ENCODE measurements at regions not wholly inside any gene's neighbourhood (a gene's known extent, or its start where the extent isn't known, plus 50 kb on each side); places are given as distances from the start of the nearest gene placed in this dataset.

DNA sequence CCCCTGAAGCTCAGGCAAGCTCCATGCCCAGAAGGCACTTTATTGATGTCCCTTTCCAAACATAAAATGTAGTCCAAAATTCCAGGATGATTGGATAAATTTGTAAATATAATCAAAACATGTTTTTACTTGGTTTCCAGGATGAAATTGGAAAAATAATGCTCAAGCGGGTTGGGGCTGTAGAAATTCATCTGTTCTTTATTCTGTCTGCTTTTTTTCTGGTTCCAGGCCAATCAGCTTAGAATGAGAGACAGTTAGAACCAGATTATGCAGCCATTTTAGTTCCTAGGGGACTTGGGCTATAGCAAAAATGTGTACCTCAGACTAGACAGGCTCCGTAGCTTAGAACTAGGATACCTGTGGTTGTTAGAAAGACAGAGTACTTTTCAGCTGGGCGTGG, 450.8 kb downstream of the MCTP2 start:
- no peak for DNase-seq (ENCODE audit: low read depth)

DNA sequence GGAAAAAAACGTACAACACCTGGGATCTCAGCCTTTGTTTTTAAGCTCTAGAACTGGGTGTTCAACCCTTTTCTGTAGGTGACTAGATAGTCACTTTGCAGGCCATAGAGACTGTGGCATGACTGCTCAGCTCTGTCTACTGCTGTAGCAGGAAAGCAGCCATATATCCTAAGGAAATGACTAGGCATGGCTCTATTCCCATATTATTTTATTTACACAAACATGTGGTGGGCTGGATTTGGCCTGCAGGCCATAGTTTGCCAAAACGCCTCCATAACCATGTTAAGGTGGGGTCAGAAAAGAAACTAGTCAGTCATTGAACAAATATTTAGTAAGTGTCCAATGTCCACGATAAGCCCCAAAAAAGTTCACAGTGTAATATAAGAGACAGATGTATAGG, 452.5 kb downstream of the MCTP2 start:
- DNase-seq (ENCODE audit: low read depth) = no peak

DNA sequence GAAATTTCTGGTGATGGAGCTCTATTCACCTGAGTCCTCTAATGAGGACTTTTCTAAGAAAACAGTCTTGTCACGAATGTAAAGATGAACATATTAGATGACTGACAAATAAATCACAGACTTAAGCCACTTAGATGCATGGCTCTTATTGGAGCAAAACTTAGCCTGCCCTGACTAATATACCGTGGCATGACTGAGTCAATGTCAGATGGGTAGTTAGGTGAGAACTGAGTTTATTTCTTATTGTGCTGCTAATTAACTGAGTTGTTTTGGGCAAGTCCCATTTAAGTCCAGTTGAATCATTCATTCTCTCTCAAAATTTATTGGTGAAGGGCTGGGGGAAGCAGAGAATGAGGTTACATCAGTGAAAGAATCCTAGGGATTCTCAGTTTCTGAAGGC, 459.8 kb downstream of the MCTP2 start:
- no peak for DNase-seq (ENCODE audit: low read depth)

DNA sequence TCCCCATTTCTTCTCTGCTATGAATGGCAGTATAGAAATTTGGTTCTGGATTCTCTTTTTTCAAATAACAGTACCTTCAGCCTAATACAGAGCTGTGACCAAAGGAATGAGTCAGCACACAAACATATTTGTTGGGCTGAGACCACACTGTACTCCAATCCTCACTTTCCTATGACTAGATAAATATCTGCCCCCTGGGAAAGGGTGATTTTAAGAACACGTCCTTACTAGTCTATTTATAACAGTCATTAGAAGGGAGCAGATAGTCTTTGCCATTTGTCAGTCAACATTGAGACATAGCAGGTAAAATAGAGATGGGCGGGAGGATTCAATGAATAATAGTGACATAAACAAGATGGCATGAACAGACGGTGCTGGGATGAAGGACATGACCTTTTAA, 461.3 kb downstream of the MCTP2 start:
- no peak for DNase-seq (ENCODE audit: low read depth)

DNA sequence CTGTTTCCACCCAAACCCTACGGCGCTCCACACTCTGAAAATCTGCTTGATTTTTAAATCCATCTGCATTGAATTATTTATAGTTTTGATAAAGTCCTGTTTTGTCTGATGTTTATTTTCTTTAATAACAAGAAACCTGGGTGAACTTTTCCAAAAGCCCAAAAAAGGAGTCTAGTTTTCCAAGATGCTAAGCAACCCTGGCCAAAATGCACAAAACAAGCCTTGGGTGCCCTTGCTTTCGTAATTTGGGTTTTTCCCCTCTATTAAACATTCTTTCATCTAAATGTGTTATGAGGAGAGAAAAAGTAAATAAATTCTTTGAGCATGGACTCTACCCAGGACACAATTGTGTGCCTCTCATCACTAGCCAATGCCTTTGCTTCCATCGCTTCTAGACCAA, 468.9 kb downstream of the MCTP2 start:
- no peak for DNase-seq (ENCODE audit: low read depth)

DNA sequence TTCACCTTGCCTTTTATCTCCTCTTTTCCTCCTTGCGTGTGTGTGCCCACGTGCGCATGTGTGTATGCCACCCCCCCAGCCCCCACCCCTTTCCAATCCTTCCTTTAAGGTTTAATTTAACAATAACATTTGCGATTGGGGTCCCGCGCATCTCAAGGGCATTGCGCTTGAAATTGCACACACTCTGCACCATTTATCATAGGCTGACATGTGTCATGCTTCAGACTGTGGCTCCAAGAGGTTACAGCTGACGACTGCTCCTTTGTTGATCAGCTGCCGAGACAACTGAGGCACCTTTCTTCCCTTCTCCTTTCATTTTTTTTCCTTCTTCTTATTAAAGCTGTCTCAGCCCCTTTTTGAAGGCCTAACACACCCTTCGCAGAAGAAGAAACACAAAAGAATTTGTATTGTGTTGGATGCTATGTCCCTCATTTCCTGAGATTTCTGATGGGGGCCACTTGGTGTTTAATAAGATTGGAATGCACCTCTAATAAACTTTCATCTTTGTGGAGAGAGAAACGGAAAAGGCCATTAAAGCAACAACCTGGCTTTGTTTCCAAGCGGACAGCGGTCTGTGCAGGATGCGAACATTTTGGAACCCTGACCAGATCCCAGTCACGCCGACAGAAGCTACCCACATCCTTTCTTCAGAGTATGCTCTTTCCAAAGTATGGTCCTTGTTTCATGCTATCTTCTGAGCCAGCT, 470.1 kb downstream of the MCTP2 start:
- DNase-seq (ENCODE audit: low read depth) = no peak

DNA sequence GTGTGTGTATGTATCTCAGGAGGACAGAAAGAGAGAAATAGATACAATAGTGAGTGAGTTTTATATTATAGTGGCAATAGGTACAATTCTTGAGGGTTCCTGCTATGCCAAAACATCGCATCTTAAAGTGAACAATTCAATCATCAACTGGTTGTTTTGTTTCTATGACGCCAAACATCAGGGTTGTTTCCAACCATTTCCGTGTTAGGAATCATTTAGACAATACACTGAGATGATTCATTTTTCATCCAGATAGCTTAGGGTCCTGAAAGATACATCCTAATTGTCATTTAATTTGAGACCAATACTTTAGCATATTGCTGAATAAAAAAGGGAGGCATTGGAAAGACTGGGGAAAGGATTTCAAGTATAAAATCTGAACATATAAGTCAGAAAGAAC, 472.2 kb downstream of the MCTP2 start:
- DNase-seq (ENCODE audit: low read depth) = no peak

DNA sequence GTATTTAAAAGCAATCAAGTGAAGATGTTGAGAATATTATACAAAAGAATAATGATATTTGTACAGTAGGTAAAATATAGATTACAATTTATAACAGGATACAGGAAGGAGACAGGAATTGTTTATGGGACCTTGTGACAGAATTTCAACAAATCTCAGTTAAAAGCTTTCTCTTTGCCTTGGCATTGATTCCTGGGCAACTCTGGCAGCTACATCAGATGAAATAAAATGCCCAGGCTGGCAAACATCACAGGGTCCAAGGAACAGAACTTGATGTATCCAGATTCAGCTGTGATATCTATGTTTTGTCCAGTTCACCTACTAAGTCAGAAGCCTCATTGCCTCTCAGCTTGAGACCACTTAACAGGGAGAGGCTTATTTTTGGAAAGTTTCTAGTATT, 473.1 kb downstream of the MCTP2 start:
- DNase-seq (ENCODE audit: low read depth) = no peak

DNA sequence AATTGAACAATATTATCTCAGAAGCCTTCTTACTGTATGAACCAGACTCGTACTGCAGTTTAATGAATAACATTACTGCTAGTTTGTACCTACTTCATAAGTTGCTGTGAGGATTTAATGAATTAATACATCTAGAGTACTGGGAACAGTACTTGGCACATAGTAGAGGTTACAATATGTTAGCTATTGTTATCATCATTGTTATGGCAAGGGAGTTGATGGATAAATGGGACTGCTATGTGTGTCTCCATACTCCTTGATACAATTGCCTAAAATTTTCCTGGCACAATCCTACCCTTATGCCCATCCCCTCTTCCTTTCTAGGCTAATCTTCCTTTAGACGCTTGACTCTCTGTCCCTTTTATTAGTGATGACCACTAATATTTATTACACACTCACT, 473.6 kb downstream of the MCTP2 start:
- DNase-seq (ENCODE audit: low read depth) = no peak

DNA sequence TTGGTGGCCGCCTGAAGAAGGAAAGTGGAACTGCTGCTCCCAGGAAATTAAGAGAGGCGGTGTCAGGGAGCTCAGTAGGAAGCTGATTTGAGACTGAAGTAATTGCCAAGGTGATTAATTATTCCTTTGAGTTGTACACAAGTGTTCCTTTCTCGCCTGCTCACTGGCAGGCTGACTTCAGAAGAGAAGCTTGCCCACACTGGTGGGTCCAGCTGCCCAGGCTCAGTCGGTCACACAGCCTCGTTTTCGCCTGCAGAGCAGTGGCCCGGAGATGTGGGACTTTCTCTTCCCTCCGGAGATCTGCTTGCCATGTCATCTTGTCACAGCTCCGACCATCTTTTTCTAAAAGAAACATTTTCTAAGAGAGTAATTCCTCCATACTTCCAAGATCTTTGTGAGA, 478.0 kb downstream of the MCTP2 start:
- DNase-seq (ENCODE audit: low read depth) = no peak

DNA sequence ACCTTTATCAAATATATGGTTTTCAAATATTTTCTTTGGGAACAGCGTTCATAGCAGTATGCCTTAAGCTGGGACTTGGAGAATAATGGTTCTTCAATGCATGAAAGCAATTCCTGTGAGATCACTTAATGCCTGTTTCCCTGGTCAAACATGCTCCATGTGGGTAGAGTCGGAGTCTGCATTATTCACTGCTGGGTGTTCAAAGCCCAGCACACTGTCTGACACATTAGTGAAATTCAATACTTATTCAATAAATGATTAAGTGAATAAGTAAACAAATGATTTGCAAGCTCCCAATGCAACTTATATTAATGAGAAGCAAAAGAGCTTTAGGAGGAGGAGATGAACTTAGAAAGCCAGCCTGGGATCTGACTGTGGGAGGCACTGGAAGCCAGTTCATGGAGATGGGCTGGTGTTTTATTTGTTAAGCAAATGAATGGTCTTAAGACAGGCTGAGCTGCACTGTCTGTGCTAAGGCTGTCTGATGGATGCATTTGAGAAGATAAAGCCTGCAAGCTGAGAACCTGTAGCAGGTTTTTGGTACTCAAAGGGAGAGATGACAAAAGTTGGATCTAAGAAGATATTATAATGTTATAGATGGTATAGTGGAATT, 490.8 kb downstream of the MCTP2 start:
- DNase-seq (ENCODE audit: low read depth) = no peak

DNA sequence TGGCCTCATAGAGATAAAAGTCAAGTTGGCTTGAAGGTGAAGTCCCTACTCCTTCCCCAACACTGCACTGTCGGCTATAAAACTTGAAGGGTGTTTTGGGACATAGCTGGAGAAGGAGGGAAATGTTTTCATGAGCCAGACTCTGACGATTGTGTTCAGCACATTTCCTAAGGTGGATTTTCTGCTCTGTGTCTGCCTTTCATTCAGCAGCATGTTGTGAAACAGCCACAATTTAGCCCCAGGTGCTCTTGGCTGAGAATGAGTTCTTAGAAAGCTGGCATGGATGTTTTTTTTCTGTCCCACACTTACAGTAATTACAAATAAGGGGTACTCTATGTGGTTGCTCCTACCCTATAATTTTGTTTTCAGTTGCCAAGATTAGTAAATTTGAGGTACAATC, 492.4 kb downstream of the MCTP2 start:
- DNase-seq (ENCODE audit: low read depth) = no peak

DNA sequence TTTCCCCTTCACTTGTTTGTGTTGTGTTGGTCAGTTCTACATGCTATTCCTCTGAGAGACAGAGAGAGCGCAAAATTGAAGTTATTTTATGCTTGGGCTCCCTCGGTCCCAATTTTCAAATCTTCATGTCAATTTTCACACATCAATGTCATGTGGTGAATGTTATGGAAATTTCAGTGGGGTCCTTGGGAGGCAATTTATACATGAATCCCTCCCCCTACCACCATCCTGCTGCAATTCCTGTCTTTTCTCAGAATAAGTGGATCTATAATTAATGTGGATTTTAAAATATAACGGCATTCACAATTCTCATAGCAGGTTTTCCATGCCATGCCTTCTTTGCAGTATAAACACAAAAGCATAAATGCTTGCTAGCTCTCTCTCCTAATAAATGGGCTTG, 499.9 kb downstream of the MCTP2 start:
- DNase-seq (ENCODE audit: low read depth) = no peak

DNA sequence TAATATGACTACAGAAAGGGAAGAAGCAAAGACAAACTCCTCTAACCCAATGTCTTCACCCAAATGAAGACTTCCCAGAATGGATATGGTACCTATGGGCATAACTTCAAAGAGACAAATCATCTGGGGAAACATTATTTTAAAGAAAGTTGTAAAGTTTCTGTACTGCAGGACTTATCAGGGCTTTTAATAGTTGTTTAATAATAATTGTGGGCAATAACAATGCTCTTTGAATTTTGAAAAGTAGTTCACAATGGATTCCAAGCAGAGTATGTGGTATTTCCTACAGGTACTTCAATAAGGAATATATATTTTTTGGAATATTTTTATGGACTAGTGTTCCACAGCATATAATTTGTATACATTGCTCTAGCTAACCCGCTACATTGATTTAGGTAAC, 503.1 kb downstream of the MCTP2 start:
- no peak for DNase-seq (ENCODE audit: low read depth)

DNA sequence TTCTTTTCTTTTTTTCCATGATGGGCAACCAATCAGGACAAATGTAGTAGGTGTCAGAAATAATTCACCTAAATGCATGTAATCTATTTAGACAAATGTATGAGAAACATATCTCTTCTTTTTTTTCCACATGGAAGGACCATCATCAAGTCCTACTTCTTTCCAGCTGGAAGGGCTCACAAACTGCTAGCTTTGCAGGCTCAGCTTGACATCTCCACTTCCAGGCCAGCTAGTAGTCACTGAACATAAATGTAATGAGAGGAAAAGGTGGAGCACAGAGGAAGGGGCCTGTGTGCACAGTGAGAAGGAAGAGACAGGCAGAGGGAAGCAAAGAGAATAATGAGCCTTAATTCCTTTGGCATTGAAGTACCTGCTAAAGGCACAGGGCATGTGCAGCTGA, 504.9 kb downstream of the MCTP2 start:
- DNase-seq (ENCODE audit: low read depth) = no peak

DNA sequence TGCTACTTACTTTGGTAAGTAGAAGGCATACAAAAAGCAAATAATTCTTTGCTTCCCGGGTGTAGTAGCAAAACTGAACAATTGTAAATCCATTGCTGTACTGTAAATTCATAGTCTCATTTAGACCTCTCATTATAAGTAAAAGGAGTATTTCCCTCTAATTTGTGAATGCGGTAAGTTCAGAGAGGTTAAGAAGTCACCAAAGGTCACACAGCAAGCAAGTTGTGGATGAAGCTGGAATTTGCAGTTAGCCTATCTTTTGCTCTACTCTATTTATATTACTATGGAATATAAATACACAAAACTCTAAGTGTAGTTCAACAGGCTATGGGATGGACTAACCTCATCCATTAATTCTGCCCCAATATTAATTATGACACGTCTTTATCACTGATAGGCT, 508.3 kb downstream of the MCTP2 start:
- DNase-seq (ENCODE audit: low read depth) = no peak

DNA sequence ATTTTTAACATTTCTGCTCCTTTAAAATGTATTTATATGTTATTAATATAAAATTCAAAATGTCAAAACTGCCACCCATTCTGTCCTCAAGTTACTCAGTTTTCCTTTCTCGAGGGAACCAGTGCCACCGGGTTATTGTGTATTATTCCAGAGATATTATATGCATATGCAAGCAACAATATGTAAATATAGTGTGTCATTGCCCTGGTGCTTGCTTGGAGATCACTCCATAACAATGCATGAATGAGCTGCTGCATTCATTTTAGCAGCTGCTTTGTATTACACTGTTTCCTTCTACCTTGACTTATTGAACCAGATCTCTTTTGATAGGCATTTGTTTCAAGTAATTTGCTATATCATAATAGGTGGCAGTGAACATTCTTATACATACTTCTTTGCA, 509.1 kb downstream of the MCTP2 start:
- DNase-seq (ENCODE audit: low read depth) = no peak

DNA sequence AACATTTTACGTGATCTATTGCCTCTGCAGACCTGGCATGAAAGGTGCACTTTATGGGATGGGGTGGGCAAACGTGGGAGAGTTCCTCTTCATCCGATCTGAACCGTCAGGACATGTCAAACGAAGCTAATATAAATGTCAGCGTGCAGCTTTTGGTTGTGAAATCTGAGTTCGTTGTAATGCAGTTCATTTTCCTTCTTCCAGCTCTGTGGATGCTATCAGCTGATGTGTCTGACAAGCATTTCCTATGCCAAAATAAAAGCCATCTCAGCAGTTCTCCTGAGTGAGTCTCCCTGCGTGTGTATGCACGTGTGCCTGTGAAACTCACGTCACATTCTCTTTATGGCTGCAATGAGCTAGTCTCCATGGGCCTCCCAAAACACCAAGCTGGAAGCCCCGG, 512.3 kb downstream of the MCTP2 start:
- DNase-seq (ENCODE audit: low read depth) = no peak

DNA sequence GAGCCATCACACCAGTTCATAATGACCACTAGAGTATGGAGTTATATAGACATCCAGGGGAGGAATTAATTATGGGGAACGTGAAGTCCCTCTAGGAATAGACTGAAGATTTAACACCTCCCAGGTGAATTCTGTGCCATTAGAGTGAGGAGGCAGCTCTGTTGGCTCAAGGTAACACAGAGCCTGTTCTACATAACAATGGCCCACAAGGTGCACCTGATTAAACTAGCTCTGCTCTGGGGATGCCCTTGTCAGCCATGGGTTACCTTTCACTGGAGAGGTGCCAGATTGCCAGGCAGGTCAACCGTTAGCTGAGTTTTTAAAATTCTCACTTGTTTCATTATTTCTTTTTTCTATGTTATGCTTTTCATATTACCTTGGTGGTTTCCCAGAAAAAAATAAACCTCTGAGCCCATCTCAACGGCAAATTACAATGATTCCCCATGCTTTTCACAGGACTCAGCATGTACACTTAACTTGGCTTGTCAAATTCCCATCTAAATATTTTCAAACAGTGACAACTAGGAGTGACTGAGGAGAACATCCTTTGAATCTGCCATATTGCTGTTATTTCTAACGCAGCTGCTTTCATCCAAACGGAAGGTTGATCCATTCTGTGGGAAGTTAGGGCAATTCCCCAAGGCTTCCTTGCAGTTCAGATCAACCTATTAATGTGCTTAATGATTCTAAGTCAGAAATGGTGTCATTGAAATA, 512.9 kb downstream of the MCTP2 start:
- no peak for DNase-seq (ENCODE audit: low read depth)

DNA sequence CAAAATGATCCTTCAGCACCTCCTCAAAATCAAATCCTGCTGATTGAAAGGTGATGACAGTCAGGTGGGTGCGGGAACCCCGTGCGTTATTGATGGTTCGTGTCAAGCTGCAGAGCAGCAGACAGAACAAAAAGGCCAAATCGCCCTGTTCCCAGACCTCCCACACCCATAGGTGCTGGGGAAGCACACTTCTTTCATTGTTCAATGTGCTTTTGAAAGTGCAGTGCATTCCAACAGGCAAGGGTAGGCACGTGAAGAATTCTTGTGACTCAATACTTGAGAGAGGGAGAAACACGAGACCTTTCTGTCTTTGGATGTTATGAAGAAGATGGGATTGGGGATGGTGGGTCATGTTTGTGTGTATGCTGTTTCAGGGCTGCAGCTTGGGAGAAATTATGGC, 514.0 kb downstream of the MCTP2 start:
- DNase-seq (ENCODE audit: low read depth) = no peak

DNA sequence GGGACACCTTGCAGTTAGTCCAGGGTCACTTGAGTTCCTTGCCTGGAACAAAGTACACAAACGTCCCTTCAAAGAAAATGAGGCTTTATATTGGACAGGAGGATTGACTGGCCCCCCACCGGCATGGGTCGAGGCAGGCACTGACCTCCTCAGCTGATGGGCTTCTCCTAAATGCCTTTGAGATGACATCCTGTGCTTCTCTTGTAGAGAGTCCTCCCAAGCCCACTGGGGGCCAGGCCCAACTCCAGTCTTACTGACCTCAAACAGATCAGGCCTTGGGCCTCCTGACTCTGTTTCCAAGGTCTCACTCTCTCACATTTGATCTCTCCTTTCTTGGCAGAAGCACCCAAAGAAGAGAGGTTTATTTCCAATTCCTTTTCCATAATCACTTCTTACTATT, 516.1 kb downstream of the MCTP2 start:
- no peak for DNase-seq (ENCODE audit: low read depth)

DNA sequence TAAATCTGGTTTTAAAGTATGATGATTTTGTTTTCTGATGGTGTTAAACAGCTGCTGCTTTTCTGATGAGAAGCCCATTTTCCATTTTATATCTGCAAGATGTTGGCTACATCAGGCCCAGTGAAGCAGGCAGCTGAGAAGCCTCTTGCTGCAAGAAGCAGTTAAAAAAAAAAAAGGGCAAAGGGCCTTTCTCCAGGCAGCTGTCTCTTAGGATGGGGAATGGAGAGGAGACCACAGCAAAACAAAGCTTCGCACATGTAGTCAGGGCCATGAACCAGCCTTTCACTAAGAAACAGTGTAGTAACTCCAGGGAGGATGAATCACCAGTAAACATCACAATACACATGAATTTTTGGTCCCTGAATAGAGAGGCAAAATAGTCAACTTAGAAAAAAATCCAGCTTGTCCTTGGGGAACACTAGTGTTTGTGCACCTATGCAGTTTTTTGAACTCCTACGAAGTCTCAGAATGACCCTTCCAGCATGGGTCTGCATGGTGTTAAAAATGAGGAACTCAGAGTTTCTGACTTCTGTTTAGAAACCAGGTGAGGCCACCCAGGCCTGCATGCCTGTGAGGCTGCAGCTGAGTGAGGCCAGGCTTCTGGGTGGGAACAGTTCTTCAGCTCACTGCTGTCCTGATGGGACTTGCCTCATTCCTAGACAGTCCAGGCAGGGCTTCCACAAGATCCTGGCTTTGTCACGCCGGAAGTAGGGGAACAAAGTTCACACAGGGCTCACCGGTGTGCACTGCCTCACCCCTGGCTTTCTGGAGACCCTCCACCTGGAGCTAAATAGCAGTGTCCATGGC, 518.7 kb downstream of the MCTP2 start:
- DNase-seq (ENCODE audit: low read depth) = no peak

DNA sequence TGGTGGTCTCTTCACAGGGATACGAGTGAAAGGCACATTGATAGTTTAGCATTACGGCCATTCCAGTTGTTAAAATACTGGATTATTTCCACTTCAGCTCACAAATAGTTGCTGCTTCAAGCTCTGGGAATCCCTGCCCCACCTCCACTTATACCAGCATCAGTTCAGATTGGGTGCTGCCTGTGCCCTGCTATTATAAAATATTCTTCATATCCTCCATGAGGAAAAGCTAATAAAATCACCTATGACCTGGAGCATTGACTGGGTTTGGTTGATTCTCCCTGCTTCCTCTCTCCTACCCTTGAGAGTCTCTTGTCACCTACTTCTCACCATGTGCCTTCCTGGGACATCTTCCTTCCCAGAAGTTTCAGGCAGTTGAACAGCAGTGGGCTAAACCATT, 529.0 kb downstream of the MCTP2 start:
- no peak for DNase-seq (ENCODE audit: low read depth)
